GM18951 (cell line): ENCODE measurements at regions not wholly inside any gene's neighbourhood (a gene's known extent, or its start where the extent isn't known, plus 50 kb on each side); places are given as distances from the start of the nearest gene placed in this dataset.

Experiments used
- POLR2A ChIP-seq: IDR thresholded peaks from 4 replicates; pipeline ENCODE4 v1.6.1; 2011; ENCODE audit warnings: mild to moderate bottlenecking; ENCODE audit not compliant: insufficient read length, insufficient read depth; ENCODE audit errors: extremely low read depth
- in situ Hi-C: fragments of 300-500 bp; cut with MboI; formaldehyde crosslinking; loops from one replicate; pipeline ENCODE4 v1.12.0; 2022; ENCODE audit warnings: low sequenced_read_pairs, mixed read lengths, inconsistent platforms; ENCODE audit not compliant: unreplicated experiment

- TF ChIP-seq POLR2A: no peak
- in situ Hi-C loops: no loop called here
These were observed 127.7 kb upstream of the SESN3 start for GRCh38 chr11:95358511-95359340.

GRCh38 chr11:95354304-95354703 is 123.3 kb upstream of the SESN3 start:
- TF ChIP-seq POLR2A: no peak
- in situ Hi-C loops: no loop called here

GRCh38 chr11:95353706-95354105 is 122.7 kb upstream of the SESN3 start:
- in situ Hi-C loops: no loop called here
- no peak for TF ChIP-seq POLR2A

GRCh38 chr11:95352733-95353346 is 121.8 kb upstream of the SESN3 start:
- in situ Hi-C loops: no loop called here
- no peak for TF ChIP-seq POLR2A

- no peak for TF ChIP-seq POLR2A
- in situ Hi-C loops: no loop called here
These were observed 118.4 kb upstream of the SESN3 start for GRCh38 chr11:95349345-95349942.

GRCh38 chr11:95346265-95346664 is 115.3 kb upstream of the SESN3 start:
- in situ Hi-C loops: no loop called here
- TF ChIP-seq POLR2A: no peak

- TF ChIP-seq POLR2A: no peak
- in situ Hi-C loops: no loop called here
These were observed 114.6 kb upstream of the SESN3 start for GRCh38 chr11:95345651-95346050.

- in situ Hi-C loops: no loop called here
- TF ChIP-seq POLR2A: no peak
These were observed 114.1 kb upstream of the SESN3 start for GRCh38 chr11:95344932-95345642.

- TF ChIP-seq POLR2A: no peak
- in situ Hi-C loops: no loop called here
These were observed 110.2 kb upstream of the SESN3 start for GRCh38 chr11:95341221-95341620.

GRCh38 chr11:95339086-95339901 is 108.3 kb upstream of the SESN3 start:
- in situ Hi-C loops: no loop called here

GRCh38 chr11:95338430-95338991 is 107.5 kb upstream of the SESN3 start:
- no peak for TF ChIP-seq POLR2A
- in situ Hi-C loops: no loop called here

More at GRCh38 chr11:95339086-95339901, 108.3 kb upstream of the SESN3 start:
- TF ChIP-seq POLR2A: no peak

- no peak for TF ChIP-seq POLR2A
- in situ Hi-C loops: no loop called here
These were observed 107.0 kb upstream of the SESN3 start for GRCh38 chr11:95337972-95338429.
